ENCODE measurements at regions not wholly inside any gene's neighbourhood (a gene's known extent, or its start where the extent isn't known, plus 50 kb on each side); places are given as distances from the start of the nearest gene placed in this dataset.

DNA sequence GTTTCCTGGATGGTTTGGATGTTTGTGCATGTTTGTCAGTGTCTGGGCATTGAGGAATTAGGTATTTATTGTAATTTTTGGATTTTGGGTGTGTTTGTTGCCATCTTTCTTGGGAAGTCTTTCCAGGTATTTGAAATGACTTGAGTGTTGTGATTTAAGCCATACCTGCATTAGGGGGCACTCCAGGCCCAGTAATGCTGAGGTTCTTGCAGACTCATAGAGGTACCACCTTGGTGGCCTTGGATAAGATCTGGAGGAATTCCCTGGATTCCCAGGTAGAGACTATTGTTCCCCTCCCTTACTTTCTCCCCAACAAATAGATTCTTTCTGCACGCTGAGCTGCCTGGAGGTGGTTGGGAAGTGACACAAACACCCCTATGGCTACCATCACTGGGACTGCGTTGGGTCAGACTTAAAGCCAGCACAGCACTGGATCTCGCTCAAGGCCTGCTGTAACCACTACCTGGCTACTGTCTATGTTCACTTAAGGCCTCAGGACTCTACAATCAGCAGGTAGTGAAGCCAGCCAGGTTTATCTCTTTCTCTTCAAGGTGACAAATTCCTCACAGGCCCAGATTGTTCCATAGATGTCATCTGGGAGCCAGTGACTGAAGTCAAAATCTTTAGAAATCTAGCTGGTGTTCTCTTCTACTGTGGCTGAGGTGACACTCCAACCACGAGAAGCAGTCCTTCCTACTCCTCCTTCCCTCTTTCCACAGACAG is 643.6 kb downstream of the PDHA2 start:
- TF ChIP-seq, protein P1, sequence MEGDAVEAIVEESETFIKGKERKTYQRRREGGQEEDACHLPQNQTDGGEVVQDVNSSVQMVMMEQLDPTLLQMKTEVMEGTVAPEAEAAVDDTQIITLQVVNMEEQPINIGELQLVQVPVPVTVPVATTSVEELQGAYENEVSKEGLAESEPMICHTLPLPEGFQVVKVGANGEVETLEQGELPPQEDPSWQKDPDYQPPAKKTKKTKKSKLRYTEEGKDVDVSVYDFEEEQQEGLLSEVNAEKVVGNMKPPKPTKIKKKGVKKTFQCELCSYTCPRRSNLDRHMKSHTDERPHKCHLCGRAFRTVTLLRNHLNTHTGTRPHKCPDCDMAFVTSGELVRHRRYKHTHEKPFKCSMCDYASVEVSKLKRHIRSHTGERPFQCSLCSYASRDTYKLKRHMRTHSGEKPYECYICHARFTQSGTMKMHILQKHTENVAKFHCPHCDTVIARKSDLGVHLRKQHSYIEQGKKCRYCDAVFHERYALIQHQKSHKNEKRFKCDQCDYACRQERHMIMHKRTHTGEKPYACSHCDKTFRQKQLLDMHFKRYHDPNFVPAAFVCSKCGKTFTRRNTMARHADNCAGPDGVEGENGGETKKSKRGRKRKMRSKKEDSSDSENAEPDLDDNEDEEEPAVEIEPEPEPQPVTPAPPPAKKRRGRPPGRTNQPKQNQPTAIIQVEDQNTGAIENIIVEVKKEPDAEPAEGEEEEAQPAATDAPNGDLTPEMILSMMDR (IDR thresholded peaks at IDR 0.05; ENCODE audit: low read depth, low read length, missing input control), result no peak
- no peak for TF ChIP-seq HNF4G (IDR thresholded peaks at IDR 0.05)
- no peak for TF ChIP-seq TAF1 (conservative IDR thresholded peaks at IDR 0.05)

All from liver (tissue), 3 donors.